Trophoblast cell (in vitro differentiated cells and primary cell): ENCODE measurements at regions not wholly inside any gene's neighbourhood (a gene's known extent, or its start where the extent isn't known, plus 50 kb on each side); places are given as distances from the start of the nearest gene placed in this dataset.

Experiments used
- DNase-seq, 2 donors: peaks; one replicate each; pipeline ENCODE4 v3.0.0-alpha.2; 2016
- H2AFZ ChIP-seq: 2 replicates; pipeline ENCODE4 v1.6.1; 2013; ENCODE audit warnings: low read length, moderate library complexity, mild to moderate bottlenecking; ENCODE audit not compliant: insufficient read depth, poor library complexity
- H2AK5ac ChIP-seq: 2 replicates; pipeline ENCODE4 v1.6.1; 2013; ENCODE audit warnings: mild to moderate bottlenecking, low read length
- H2BK120ac ChIP-seq: 2 replicates; pipeline ENCODE4 v1.6.1; 2013; ENCODE audit warnings: low read length, mild to moderate bottlenecking, moderate library complexity; ENCODE audit not compliant: insufficient read depth, poor library complexity
- H2BK12ac ChIP-seq: 2 replicates; pipeline ENCODE4 v1.6.1; 2013; ENCODE audit warnings: mild to moderate bottlenecking, low read length, moderate library complexity
- H2BK5ac ChIP-seq: 2 replicates; pipeline ENCODE4 v1.6.1; 2013; ENCODE audit warnings: low read length, low read depth, moderate library complexity, mild to moderate bottlenecking; ENCODE audit not compliant: poor library complexity
- H3K14ac ChIP-seq: 2 replicates; pipeline ENCODE4 v1.6.1; 2013; ENCODE audit warnings: mild to moderate bottlenecking, low read length
- H3K18ac ChIP-seq: 2 replicates; pipeline ENCODE4 v1.6.1; 2013; ENCODE audit warnings: mild to moderate bottlenecking, low read length
- H3K23ac ChIP-seq: 2 replicates; pipeline ENCODE4 v1.6.1; 2013; ENCODE audit warnings: low read length
- H3K27ac ChIP-seq: 2 replicates; pipeline ENCODE4 v1.5.1; 2013; ENCODE audit warnings: low read depth, mild to moderate bottlenecking, inconsistent platforms, low read length, moderate library complexity
- H3K27me3 ChIP-seq: 2 replicates; pipeline ENCODE4 v1.6.1; 2013; ENCODE audit warnings: inconsistent platforms, mild to moderate bottlenecking, low read length, moderate library complexity; ENCODE audit not compliant: insufficient read depth
- H3K36me3 ChIP-seq, 2 experiments: 1 replicate in 1 of 2; 2 replicates in 1 of 2; pipeline ENCODE4 v1.6.1; 2013; ENCODE audit warnings: low read length in 2 of 2, mild to moderate bottlenecking in 2 of 2, moderate library complexity in 1 of 2; ENCODE audit not compliant: insufficient read depth in 2 of 2, control insufficient read depth in 1 of 2
- H3K4ac ChIP-seq: 2 replicates; pipeline ENCODE4 v1.6.1; 2013; ENCODE audit warnings: low read depth, mild to moderate bottlenecking, low read length, moderate library complexity
- H3K4me1 ChIP-seq, 2 experiments: 1 replicate in 1 of 2; 2 replicates in 1 of 2; pipeline ENCODE4 v1.6.1; 2013; ENCODE audit warnings: low read length in 2 of 2, mild to moderate bottlenecking in 2 of 2, moderate library complexity in 1 of 2; ENCODE audit not compliant: insufficient read depth in 2 of 2, control insufficient read depth in 1 of 2
- H3K4me2 ChIP-seq: 2 replicates; pipeline ENCODE4 v1.6.1; 2013; ENCODE audit warnings: inconsistent platforms, mild to moderate bottlenecking, low read length, moderate library complexity
- H3K4me3 ChIP-seq: 2 replicates; pipeline ENCODE4 v1.5.1; 2013; ENCODE audit warnings: mild to moderate bottlenecking, low read depth, low read length, inconsistent platforms
- H3K79me1 ChIP-seq: one replicate; pipeline ENCODE4 v1.6.1; 2013; ENCODE audit warnings: low read length
- H3K79me2 ChIP-seq: 2 replicates; pipeline ENCODE4 v1.6.1; 2013; ENCODE audit warnings: low read length, mild to moderate bottlenecking; ENCODE audit not compliant: control insufficient read depth, insufficient read depth, poor library complexity
- H3K9ac ChIP-seq: 2 replicates; pipeline ENCODE4 v1.6.1; 2013; ENCODE audit warnings: mild to moderate bottlenecking, low read length
- H3K9me3 ChIP-seq: 2 replicates; pipeline ENCODE4 v1.6.1; 2013; ENCODE audit warnings: low read depth, mild to moderate bottlenecking, control low read depth, inconsistent platforms, low read length; ENCODE audit not compliant: insufficient read depth
- H4K12ac ChIP-seq: 2 replicates; pipeline ENCODE4 v1.6.1; 2013; ENCODE audit warnings: low read depth, mild to moderate bottlenecking, low read length, moderate library complexity
- H4K8ac ChIP-seq: 2 replicates; pipeline ENCODE4 v1.6.1; 2013; ENCODE audit warnings: low read depth, mild to moderate bottlenecking, low read length, moderate library complexity
- H4K91ac ChIP-seq: one replicate; pipeline ENCODE4 v1.6.1; 2013; ENCODE audit warnings: low read depth, mild to moderate bottlenecking, low read length, moderate library complexity
- WGBS: extraction: QIAGEN DNeasy Blood & Tissue Kit; methylation state at CpG from one replicate; pipeline ENCODE4 v1.1.7; 2013; ENCODE audit warnings: missing lambda C conversion rate; ENCODE audit not compliant: insufficient read length, insufficient coverage; ENCODE audit errors: extremely low coverage; 5-methylcytosine and 5-hydroxymethylcytosine counted together

GRCh38 chr14:94919896-94920295 lies 150.0 kb upstream of the GSC start:
- H3K9ac ChIP-seq: peak overlapping the region; percentile 37
- no peak overlapping the region for H3K4ac ChIP-seq
- H3K9me3 ChIP-seq: no peaks in the 10 kb centered on the region
- no peak overlapping the region for H3K27ac ChIP-seq
- no peak overlapping the region for H4K91ac ChIP-seq
- no peak overlapping the region for H3K4me2 ChIP-seq
- H3K79me1 ChIP-seq: no peaks in the 10 kb centered on the region
- H3K27me3 ChIP-seq: no peaks in the 10 kb centered on the region
- WGBS: no CpG with 5 or more reads among the region's 9 CpGs
- H2BK120ac ChIP-seq: no peak overlapping the region
- H2BK12ac ChIP-seq: no peak overlapping the region
- no peak overlapping the region for H4K8ac ChIP-seq
- DNase-seq: no peak
- no peak overlapping the region for H3K4me3 ChIP-seq
- H2AFZ ChIP-seq: no peak overlapping the region
- H3K23ac ChIP-seq: no peak overlapping the region
- no peak overlapping the region for H4K12ac ChIP-seq
- no peak overlapping the region for H2BK5ac ChIP-seq
- H2AK5ac ChIP-seq: no peak overlapping the region
- H3K18ac ChIP-seq: no peak overlapping the region
- H3K79me2 ChIP-seq: no peaks in the 10 kb centered on the region
- no peaks in the 10 kb centered on the region for H3K36me3 ChIP-seq
- H3K14ac ChIP-seq: no peak overlapping the region
- H3K4me1 ChIP-seq: no peaks in the 10 kb centered on the region

- no peak overlapping the region for H3K18ac ChIP-seq
- H2AK5ac ChIP-seq: no peak overlapping the region
- H4K12ac ChIP-seq: no peak overlapping the region
- H3K4me1 ChIP-seq: no peaks in the 10 kb centered on the region
- H2BK12ac ChIP-seq: no peak overlapping the region
- H3K14ac ChIP-seq: no peak overlapping the region
- peak; percentile 94 to 95 for DNase-seq
- H3K79me2 ChIP-seq: no peaks in the 10 kb centered on the region
- H4K91ac ChIP-seq: no peak overlapping the region
- no peaks in the 10 kb centered on the region for H3K79me1 ChIP-seq
- no peak overlapping the region for H2BK120ac ChIP-seq
- no peak overlapping the region for H3K9ac ChIP-seq
- H3K9me3 ChIP-seq: no peaks in the 10 kb centered on the region
- no peak overlapping the region for H3K23ac ChIP-seq
- H3K4ac ChIP-seq: no peak overlapping the region
- H2AFZ ChIP-seq: no peak overlapping the region
- H2BK5ac ChIP-seq: no peak overlapping the region
- WGBS: no CpG with 5 or more reads among the region's 8 CpGs
- H3K4me2 ChIP-seq: no peak overlapping the region
- H4K8ac ChIP-seq: no peak overlapping the region
- H3K27ac ChIP-seq: no peak overlapping the region
- H3K4me3 ChIP-seq: no peak overlapping the region
- no peaks in the 10 kb centered on the region for H3K36me3 ChIP-seq
- H3K27me3 ChIP-seq: no peaks in the 10 kb centered on the region
Observed at GRCh38 chr14:94918896-94919295, 149.0 kb upstream of the GSC start.

- Histone ChIP-seq H3K23ac (no peak overlapping the region), H3K4me1 (no peaks in the 10 kb centered on the region), H3K4me2 (no peak overlapping the region), H4K91ac (no peak overlapping the region), H3K79me1 (no peaks in the 10 kb centered on the region), H3K27me3 (no peaks in the 10 kb centered on the region), H3K36me3 (no peaks in the 10 kb centered on the region), H3K9ac (no peak overlapping the region), H3K9me3 (no peaks in the 10 kb centered on the region), H4K8ac (no peak overlapping the region), H2BK120ac (no peak overlapping the region), H3K14ac (no peak overlapping the region), H3K27ac (no peak overlapping the region), H3K18ac (no peak overlapping the region), H2BK12ac (no peak overlapping the region), H3K4ac (no peak overlapping the region), H3K4me3 (no peak overlapping the region), H2AFZ (no peak overlapping the region), H2BK5ac (no peak overlapping the region), H2AK5ac (no peak overlapping the region), H3K79me2 (no peaks in the 10 kb centered on the region), H4K12ac (no peak overlapping the region)
- DNase-seq: no peak
- WGBS: no CpG with 5 or more reads among the region's 7 CpGs
Observed at GRCh38 chr14:94917041-94917600, 147.2 kb upstream of the GSC start.

- no peak overlapping the region for H4K12ac ChIP-seq
- no peaks in the 10 kb centered on the region for H3K79me2 ChIP-seq
- H4K91ac ChIP-seq: no peak overlapping the region
- H3K4me2 ChIP-seq: no peak overlapping the region
- H2AFZ ChIP-seq: no peak overlapping the region
- no peak overlapping the region for H2AK5ac ChIP-seq
- no peak overlapping the region for H3K18ac ChIP-seq
- H3K14ac ChIP-seq: no peak overlapping the region
- H3K4me3 ChIP-seq: no peak overlapping the region
- H3K9ac ChIP-seq: no peak overlapping the region
- no peak overlapping the region for H2BK5ac ChIP-seq
- H2BK120ac ChIP-seq: no peak overlapping the region
- H3K4me1 ChIP-seq: no peaks in the 10 kb centered on the region
- H4K8ac ChIP-seq: no peak overlapping the region
- no peaks in the 10 kb centered on the region for H3K79me1 ChIP-seq
- DNase-seq: no peak
- H3K36me3 ChIP-seq: no peaks in the 10 kb centered on the region
- H3K27me3 ChIP-seq: no peaks in the 10 kb centered on the region
- no peak overlapping the region for H3K23ac ChIP-seq
- WGBS: no CpG with 5 or more reads among the region's 3 CpGs
- H3K4ac ChIP-seq: no peak overlapping the region
- H3K27ac ChIP-seq: no peak overlapping the region
- no peaks in the 10 kb centered on the region for H3K9me3 ChIP-seq
- no peak overlapping the region for H2BK12ac ChIP-seq
Observed at GRCh38 chr14:94914191-94914590, 144.3 kb upstream of the GSC start.
